Neural progenitor cell (in vitro differentiated cells): ENCODE measurements at regions not wholly inside any gene's neighbourhood (a gene's known extent, or its start where the extent isn't known, plus 50 kb on each side); places are given as distances from the start of the nearest gene placed in this dataset.

Source experiments
- DNase-seq: peaks from one replicate; pipeline ENCODE4 v3.0.0-alpha.2; 2016; ENCODE audit warnings: low spot score
- H2AFZ ChIP-seq: fragments of 200-600 bp; sonication (generic); replicated peaks from 2 replicates; pipeline ENCODE4 v1.6.1; 2016; ENCODE audit warnings: antibody characterized with exemption
- H3F3A ChIP-seq: fragments of 200-600 bp; sonication (generic); 2 replicates; pipeline ENCODE4 v1.6.1; 2016; ENCODE audit warnings: antibody characterized with exemption, low read depth
- H3K27ac ChIP-seq: fragments of 200-600 bp; sonication (generic); 2 replicates; pipeline ENCODE4 v1.5.1; 2016; ENCODE audit warnings: mild to moderate bottlenecking
- H3K27me3 ChIP-seq: fragments of 200-600 bp; sonication (generic); 2 replicates; pipeline ENCODE4 v1.6.1; 2016; ENCODE audit warnings: mild to moderate bottlenecking, moderate library complexity
- H3K36me3 ChIP-seq: fragments of 200-600 bp; sonication (generic); 2 replicates; pipeline ENCODE4 v1.5.1; 2016
- H3K4me1 ChIP-seq: fragments of 200-600 bp; sonication (generic); 2 replicates; pipeline ENCODE4 v1.6.1; 2016; ENCODE audit warnings: mixed run types
- H3K4me2 ChIP-seq: fragments of 200-600 bp; sonication (generic); 2 replicates; pipeline ENCODE4 v1.6.1; 2016
- H3K4me3 ChIP-seq: fragments of 200-600 bp; sonication (generic); 2 replicates; pipeline ENCODE4 v1.5.1; 2016
- H3K79me2 ChIP-seq: fragments of 200-600 bp; sonication (generic); 2 replicates; pipeline ENCODE4 v1.6.1; 2016; ENCODE audit warnings: low read depth
- H3K9ac ChIP-seq: fragments of 200-600 bp; sonication (generic); 2 replicates; pipeline ENCODE4 v1.6.1; 2016
- H3K9me3 ChIP-seq: fragments of 200-600 bp; sonication (generic); 2 replicates; pipeline ENCODE4 v1.5.1; 2016; ENCODE audit warnings: low read depth
- H4K20me1 ChIP-seq: fragments of 200-600 bp; sonication (generic); 2 replicates; pipeline ENCODE4 v1.6.1; 2016; ENCODE audit warnings: low read depth
- H3K27ac Mint-ChIP-seq: 3 replicates; pipeline ENCODE4 v1.8.0; 2021; ENCODE audit warnings: mixed read lengths
- H3K27me3 Mint-ChIP-seq: 2 replicates; pipeline ENCODE4 v1.8.0; 2022; ENCODE audit warnings: low read depth, mild to moderate bottlenecking, inconsistent platforms, moderate library complexity, mixed read lengths; ENCODE audit not compliant: insufficient read depth
- H3K36me3 Mint-ChIP-seq: 3 replicates; pipeline ENCODE4 v1.8.0; 2021; ENCODE audit warnings: mixed read lengths
- H3K4me1 Mint-ChIP-seq: 3 replicates; pipeline ENCODE4 v1.8.0; 2021; ENCODE audit warnings: mixed read lengths
- H3K4me3 Mint-ChIP-seq: 3 replicates; pipeline ENCODE4 v1.8.0; 2021; ENCODE audit warnings: mild to moderate bottlenecking, moderate library complexity, mixed read lengths
- H3K9me3 Mint-ChIP-seq: 3 replicates; pipeline ENCODE4 v1.8.0; 2020; ENCODE audit warnings: mixed read lengths
- CTCF ChIP-seq: fragments of 200-600 bp; sonication (generic); IDR thresholded peaks from 2 replicates; pipeline ENCODE4 v1.5.1; 2017; ENCODE audit warnings: antibody characterized with exemption, mild to moderate bottlenecking
- EZH2 ChIP-seq: fragments of 200-600 bp; sonication (generic); IDR thresholded peaks from 2 replicates; pipeline ENCODE4 v1.6.1; 2017; ENCODE audit warnings: antibody characterized with exemption, mild to moderate bottlenecking, moderate library complexity
- EZH2phosphoT487 ChIP-seq: fragments of 200-600 bp; sonication (generic); IDR thresholded peaks from 2 replicates; pipeline ENCODE4 v1.6.1; 2017; ENCODE audit warnings: antibody characterized with exemption

- H3K9ac ChIP-seq, result no peak overlapping the region
- no peaks in the 10 kb centered on the region for H4K20me1 ChIP-seq
- H3K9me3 ChIP-seq, result peaks cover 8% of the 10 kb centered on the region
Measured at GRCh38 chr7:24082826-24083225, 201.2 kb upstream of the NPY start.

GRCh38 chr7:24102988-24103387 lies 181.0 kb upstream of the NPY start:
- Histone ChIP-seq H3K9ac (no peak overlapping the region), H3K36me3 (no peaks in the 10 kb centered on the region), H4K20me1 (no peaks in the 10 kb centered on the region), H3K9me3 (no peaks in the 10 kb centered on the region), H3K4me3 (no peak overlapping the region), H3F3A (no peaks in the 10 kb centered on the region), H2AFZ (no peak overlapping the region), H3K79me2 (no peaks in the 10 kb centered on the region), H3K4me1 (no peaks in the 10 kb centered on the region), H3K27ac (no peak overlapping the region), H3K4me2 (no peak overlapping the region), H3K27me3 (no peaks in the 10 kb centered on the region)
- Mint-ChIP-seq H3K36me3 (no peaks in the 10 kb centered on the region), H3K27ac (no peak overlapping the region), H3K4me1 (no peaks in the 10 kb centered on the region), H3K4me3 (no peak overlapping the region), H3K27me3 (no peaks in the 10 kb centered on the region), H3K9me3 (peaks cover 3% of the 10 kb centered on the region)
- TF ChIP-seq EZH2phosphoT487 (no peak), EZH2 (no peak), CTCF (no peak)
- no peak for DNase-seq

More at GRCh38 chr7:24082826-24083225, 201.2 kb upstream of the NPY start:
- Histone ChIP-seq H3K27ac (no peak overlapping the region), H3K27me3 (no peaks in the 10 kb centered on the region), H3K4me3 (no peak overlapping the region), H3K79me2 (no peaks in the 10 kb centered on the region), H3K4me1 (no peaks in the 10 kb centered on the region), H3K4me2 (no peak overlapping the region), H3F3A (no peaks in the 10 kb centered on the region), H2AFZ (no peak overlapping the region), H3K36me3 (no peaks in the 10 kb centered on the region)
- no peak for DNase-seq
- no peak overlapping the region for H3K4me3 Mint-ChIP-seq
- no peaks in the 10 kb centered on the region for H3K27me3 Mint-ChIP-seq
- H3K27ac Mint-ChIP-seq, result no peak overlapping the region
- TF ChIP-seq EZH2 (no peak), CTCF (no peak), EZH2phosphoT487 (no peak)
- H3K4me1 Mint-ChIP-seq, result no peaks in the 10 kb centered on the region
- H3K9me3 Mint-ChIP-seq, result peaks cover 2% of the 10 kb centered on the region
- no peaks in the 10 kb centered on the region for H3K36me3 Mint-ChIP-seq

GRCh38 chr7:24108906-24109376 lies 175.0 kb upstream of the NPY start:
- Histone ChIP-seq H3K4me2 (no peak overlapping the region), H3K4me1 (peaks cover 4% of the 10 kb centered on the region), H3K27me3 (no peaks in the 10 kb centered on the region), H3K36me3 (no peaks in the 10 kb centered on the region), H3K9ac (no peak overlapping the region), H2AFZ (no peak overlapping the region), H3K27ac (no peak overlapping the region), H4K20me1 (no peaks in the 10 kb centered on the region), H3K4me3 (no peak overlapping the region), H3K9me3 (no peaks in the 10 kb centered on the region), H3K79me2 (no peaks in the 10 kb centered on the region), H3F3A (no peaks in the 10 kb centered on the region)
- H3K27ac Mint-ChIP-seq, result no peak overlapping the region
- peaks cover 6% of the 10 kb centered on the region for H3K4me1 Mint-ChIP-seq
- no peak overlapping the region for H3K4me3 Mint-ChIP-seq
- TF ChIP-seq EZH2 (no peak), CTCF (no peak), EZH2phosphoT487 (no peak)
- H3K27me3 Mint-ChIP-seq, result no peaks in the 10 kb centered on the region
- H3K9me3 Mint-ChIP-seq, result no peaks in the 10 kb centered on the region
- no peak for DNase-seq
- no peaks in the 10 kb centered on the region for H3K36me3 Mint-ChIP-seq
